ENCODE measurements at regions not wholly inside any gene's neighbourhood (a gene's known extent, or its start where the extent isn't known, plus 50 kb on each side); places are given as distances from the start of the nearest gene placed in this dataset.

GRCh38 chr13:50675651-50676050 lies 167.8 kb downstream of the DLEU7 start:
- no peak overlapping the region for H3K4ac ChIP-seq (ENCODE audit: low read depth, low read length)
- H3K79me1 ChIP-seq (ENCODE audit: insufficient read depth, low read depth, low read length, poor library complexity, severe bottlenecking) = no peaks in the 10 kb centered on the region
- H3K9ac ChIP-seq (ENCODE audit: extremely low read depth, insufficient read length, low read length) = no peak overlapping the region
- no peaks in the 10 kb centered on the region for H3K27me3 Mint-ChIP-seq (ENCODE audit: low read depth)
- no peak overlapping the region for H3K14ac ChIP-seq (ENCODE audit: insufficient read depth, low read length)
- no peaks in the 10 kb centered on the region for H3K9me3 Mint-ChIP-seq
- WGBS (ENCODE audit: extremely low coverage, insufficient read length, low lambda C conversion rate) = no CpG with 5 or more reads among the region's 4 CpGs
- H3K36me3 Mint-ChIP-seq (ENCODE audit: insufficient read depth in 1 of 3, low read depth in 3 of 3) = no peaks in the 10 kb centered on the region
- no peak overlapping the region for H2BK5ac ChIP-seq (ENCODE audit: insufficient read length, low read length)
- H4K20me1 ChIP-seq (ENCODE audit: control insufficient read depth, insufficient read depth, insufficient read length) = no peaks in the 10 kb centered on the region
- H3K18ac ChIP-seq (ENCODE audit: insufficient read length, low read depth, low read length) = no peak overlapping the region
- no peak overlapping the region for H2AK5ac ChIP-seq (ENCODE audit: insufficient read length, low read length)
- no peaks in the 10 kb centered on the region for H3K27me3 ChIP-seq (ENCODE audit: insufficient read depth, low read length)
- H3K27ac ChIP-seq (ENCODE audit: insufficient read length, low read depth, low read length) = no peak overlapping the region
- no peak overlapping the region for H4K8ac ChIP-seq (replicated peaks; ENCODE audit: insufficient read length, low read depth, low read length)
- H3K4me1 ChIP-seq (ENCODE audit: insufficient read depth, low read length) = no peaks in the 10 kb centered on the region
- H3K9me3 ChIP-seq (ENCODE audit: control insufficient read depth, low read depth, low read length) = no peaks in the 10 kb centered on the region
- H2BK20ac ChIP-seq (ENCODE audit: low read depth, low read length, poor library complexity, severe bottlenecking) = no peak overlapping the region
- H2BK120ac ChIP-seq (ENCODE audit: low read depth, low read length, poor library complexity, severe bottlenecking) = no peak overlapping the region
- no peak overlapping the region for H2AFZ ChIP-seq (ENCODE audit: low read length)
- DNase-seq = no peak
- no peaks in the 10 kb centered on the region for H3K23me2 ChIP-seq (ENCODE audit: insufficient read length, low read depth, low read length, poor library complexity, severe bottlenecking)
- no peak overlapping the region for H2BK15ac ChIP-seq (ENCODE audit: low read depth, low read length)
- H3K56ac ChIP-seq (ENCODE audit: insufficient read length, low read depth, low read length) = no peak overlapping the region
- TF ChIP-seq, protein P1, sequence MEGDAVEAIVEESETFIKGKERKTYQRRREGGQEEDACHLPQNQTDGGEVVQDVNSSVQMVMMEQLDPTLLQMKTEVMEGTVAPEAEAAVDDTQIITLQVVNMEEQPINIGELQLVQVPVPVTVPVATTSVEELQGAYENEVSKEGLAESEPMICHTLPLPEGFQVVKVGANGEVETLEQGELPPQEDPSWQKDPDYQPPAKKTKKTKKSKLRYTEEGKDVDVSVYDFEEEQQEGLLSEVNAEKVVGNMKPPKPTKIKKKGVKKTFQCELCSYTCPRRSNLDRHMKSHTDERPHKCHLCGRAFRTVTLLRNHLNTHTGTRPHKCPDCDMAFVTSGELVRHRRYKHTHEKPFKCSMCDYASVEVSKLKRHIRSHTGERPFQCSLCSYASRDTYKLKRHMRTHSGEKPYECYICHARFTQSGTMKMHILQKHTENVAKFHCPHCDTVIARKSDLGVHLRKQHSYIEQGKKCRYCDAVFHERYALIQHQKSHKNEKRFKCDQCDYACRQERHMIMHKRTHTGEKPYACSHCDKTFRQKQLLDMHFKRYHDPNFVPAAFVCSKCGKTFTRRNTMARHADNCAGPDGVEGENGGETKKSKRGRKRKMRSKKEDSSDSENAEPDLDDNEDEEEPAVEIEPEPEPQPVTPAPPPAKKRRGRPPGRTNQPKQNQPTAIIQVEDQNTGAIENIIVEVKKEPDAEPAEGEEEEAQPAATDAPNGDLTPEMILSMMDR (conservative IDR thresholded peaks at IDR 0.05) = no peak
- no peaks in the 10 kb centered on the region for H3K79me2 ChIP-seq (ENCODE audit: insufficient read depth, low read length)
- no peak overlapping the region for H4K5ac ChIP-seq (ENCODE audit: insufficient read length, low read depth, low read length)
- H3K4me2 ChIP-seq (ENCODE audit: insufficient read depth, insufficient read length, low read length) = no peak overlapping the region
- H3K23ac ChIP-seq (ENCODE audit: insufficient read length, low read depth, low read length) = no peak overlapping the region
- peaks cover 0 to 5% of the 10 kb centered on the region in 2 experiments; a peak in 2 of 4 replicates for H3K4me1 Mint-ChIP-seq
- no peak overlapping the region for H3T11ph ChIP-seq (ENCODE audit: low read length)
- H4K91ac ChIP-seq (ENCODE audit: insufficient read length, low read depth, low read length) = no peak overlapping the region
- H3K4me3 Mint-ChIP-seq = no peak overlapping the region
- no peak overlapping the region; a peak in 1 of 7 replicates for H3K27ac Mint-ChIP-seq
- H2BK12ac ChIP-seq (ENCODE audit: insufficient read length, low read depth, low read length) = no peak overlapping the region

Measured in H9 (cell line).